ENCODE measurements at regions not wholly inside any gene's neighbourhood (a gene's known extent, or its start where the extent isn't known, plus 50 kb on each side); places are given as distances from the start of the nearest gene placed in this dataset.
"Not testable (repeated sequence)": the region's sequence is repeated elsewhere in the genome, so short reads cannot be mapped to it uniquely, and the experiment has no call there.

DNA sequence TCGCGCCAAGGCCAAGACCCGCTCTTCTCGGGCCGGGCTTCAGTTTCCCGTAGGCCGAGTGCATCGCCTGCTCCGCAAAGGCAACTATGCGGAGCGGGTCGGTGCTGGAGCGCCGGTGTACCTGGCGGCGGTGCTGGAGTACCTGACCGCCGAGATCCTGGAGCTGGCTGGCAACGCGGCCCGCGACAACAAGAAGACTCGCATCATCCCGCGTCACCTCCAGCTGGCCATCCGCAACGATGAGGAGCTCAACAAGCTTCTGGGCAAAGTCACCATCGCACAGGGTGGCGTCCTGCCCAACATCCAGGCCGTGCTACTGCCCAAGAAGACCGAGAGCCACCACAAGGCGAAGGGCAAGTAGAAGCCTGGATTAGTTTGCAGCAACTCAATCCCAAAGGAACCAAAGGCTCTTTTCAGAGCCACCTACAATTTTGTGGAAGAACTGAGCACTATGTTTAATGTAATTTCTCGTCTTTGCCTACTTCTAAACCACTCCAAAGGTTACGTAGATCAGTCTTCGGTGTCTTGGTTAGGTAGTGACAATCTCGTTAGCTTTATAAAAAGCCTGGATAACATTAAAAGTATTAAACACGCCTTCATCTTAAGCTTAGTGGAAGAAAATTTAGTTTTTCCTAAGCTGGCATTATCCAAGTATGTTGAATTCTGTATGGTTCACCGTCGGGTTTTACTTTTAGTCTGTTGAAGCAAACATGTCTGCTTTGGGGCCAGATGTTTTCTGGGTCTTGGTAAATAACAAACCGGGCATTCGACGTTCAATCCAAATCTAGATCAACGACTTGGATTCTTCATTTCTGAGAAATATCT, 103.7 kb downstream of the OR2B2 start:
- H3K9me3 Mint-ChIP-seq; H3K36me3 ChIP-seq (ENCODE audit: insufficient read depth, low read length); H3K27me3 Mint-ChIP-seq; H3K27me3 ChIP-seq (ENCODE audit: insufficient read depth, low read length, poor library complexity, severe bottlenecking); H3K9me3 ChIP-seq (ENCODE audit: low read length): not testable (repeated sequence)
- Histone ChIP-seq H3K4me1 (ENCODE audit: insufficient read depth, low read length) (peaks cover 37% of the 10 kb centered on the region), H3K4me3 (ENCODE audit: low read length) (peak overlapping the region; percentile 78), H3K27ac (ENCODE audit: low read depth, low read length) (peak overlapping the region; percentile 93)
- Mint-ChIP-seq H3K4me1 (peaks cover 40 to 54% (median 51%) of the 10 kb centered on the region in 3 donors), H3K27ac (peak overlapping the region; percentile 94 to 100 (median 99)), H3K36me3 (peaks cover 0 to 13% (median 0%) of the 10 kb centered on the region in 3 donors), H3K4me3 (peak overlapping the region; percentile 90 to 99 (median 98))
- POLR2A ChIA-PET, result interaction anchor here (0.6 to 9.9 kb wide), 28 partner anchors 10 to 1788 kb away, joined by 3 to 245 read pairs (median 6); a partner anchor contains a TSS
- peak in 1 of 5 donors; percentile 11 for DNase-seq
- CTCF ChIA-PET, result interaction anchor here (0.6 to 7.5 kb wide), 19 partner anchors 10 to 1609 kb away, joined by 3 to 119 read pairs (median 8); a partner anchor contains a TSS

- H3K27me3 Mint-ChIP-seq; H3K27me3 ChIP-seq (ENCODE audit: insufficient read depth, low read length, poor library complexity, severe bottlenecking); H3K36me3 ChIP-seq (ENCODE audit: insufficient read depth, low read length); H3K9me3 ChIP-seq (ENCODE audit: low read length); H3K9me3 Mint-ChIP-seq: not testable (repeated sequence)
- Histone ChIP-seq H3K4me1 (ENCODE audit: insufficient read depth, low read length) (peaks cover 37% of the 10 kb centered on the region), H3K4me3 (ENCODE audit: low read length) (peak overlapping the region; percentile 78), H3K27ac (ENCODE audit: low read depth, low read length) (peak overlapping the region; percentile 93)
- Mint-ChIP-seq H3K4me1 (peaks cover 40 to 54% (median 47%) of the 10 kb centered on the region in 3 donors), H3K4me3 (peak overlapping the region; percentile 90 to 99 (median 98)), H3K27ac (peak overlapping the region; percentile 94 to 100 (median 99)), H3K36me3 (peaks cover 0 to 13% (median 0%) of the 10 kb centered on the region in 3 donors)
- POLR2A ChIA-PET, result interaction anchor here (0.6 to 9.9 kb wide), 26 partner anchors 12 to 1787 kb away, joined by 3 to 245 read pairs (median 6); a partner anchor contains a TSS
- DNase-seq, result peak; percentile 46 to 87 (median 85)
- CTCF ChIA-PET, result interaction anchor here (0.6 to 7.5 kb wide), 15 partner anchors 11 to 1608 kb away, joined by 3 to 119 read pairs (median 8); a partner anchor contains a TSS
These were observed 104.6 kb downstream of the OR2B2 start for GRCh38 chr6:27807441-27808241.

DNA sequence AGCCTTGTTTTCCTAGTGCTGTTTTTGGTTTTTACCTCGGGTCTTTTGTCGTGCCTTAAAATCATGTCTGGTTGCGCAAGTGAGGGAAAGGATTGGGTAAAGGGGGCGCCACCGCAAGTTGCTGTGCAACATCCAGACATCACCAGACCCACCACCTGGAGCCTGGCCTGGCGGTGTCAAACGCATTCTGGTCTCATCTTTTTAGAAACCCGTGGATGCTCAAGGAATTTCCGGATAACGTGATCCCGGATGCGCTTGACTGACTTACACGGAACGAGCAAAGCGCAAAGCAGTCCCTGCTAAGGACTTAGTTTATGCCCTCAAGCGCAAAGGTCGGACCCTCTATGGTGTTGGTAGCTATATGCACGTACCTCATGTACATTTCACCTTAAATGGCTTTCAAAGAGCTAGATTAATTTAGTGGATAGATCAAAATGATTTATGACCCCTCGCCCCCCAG, 105.2 kb downstream of the OR2B2 start:
- ChIA-PET CTCF (interaction anchor here (0.6 to 7.5 kb wide), 13 partner anchors 10 to 673 kb away, joined by 3 to 119 read pairs (median 8); a partner anchor contains a TSS), POLR2A (interaction anchor here (0.6 to 9.9 kb wide), 20 partner anchors 11 to 1787 kb away, joined by 3 to 245 read pairs (median 8); a partner anchor contains a TSS)
- H3K9me3 Mint-ChIP-seq, result peaks cover 0 to 4% (median 0%) of the 10 kb centered on the region in 5 donors

DNA sequence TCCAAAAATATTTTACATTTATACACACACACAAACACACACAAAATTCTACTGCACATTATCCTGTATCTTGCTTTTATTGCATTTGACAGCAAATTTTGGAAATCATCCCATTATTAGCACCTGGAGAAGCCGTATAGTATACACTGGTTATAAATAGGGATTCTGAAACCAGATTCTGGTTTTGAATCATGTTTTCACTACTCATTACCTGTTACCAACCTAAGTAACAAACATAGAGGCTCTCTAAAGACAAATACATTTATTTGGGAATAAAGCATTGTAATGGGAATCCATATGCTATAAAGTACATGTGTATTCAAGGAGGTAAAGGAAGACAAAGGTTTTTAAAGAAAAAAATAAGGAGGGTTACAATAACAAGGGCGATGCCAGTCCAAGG, 106.8 kb downstream of the OR2B2 start:
- no peaks in the 10 kb centered on the region for H3K9me3 ChIP-seq (ENCODE audit: low read length)
- Mint-ChIP-seq H3K4me3 (peak overlapping the region in 1 of 7 donors; percentile 64), H3K27ac (peak overlapping the region in 1 of 8 donors; percentile 69), H3K4me1 (peaks cover 27 to 40% (median 34%) of the 10 kb centered on the region in 3 donors), H3K9me3 (peaks cover 0 to 4% (median 0%) of the 10 kb centered on the region in 5 donors), H3K27me3 (peaks cover 0 to 6% of the 10 kb centered on the region in 2 donors), H3K36me3 (peaks cover 0 to 12% (median 0%) of the 10 kb centered on the region in 3 donors)
- POLR2A ChIA-PET, result interaction anchor here (0.6 kb wide), 1 partner anchor 12 kb away, joined by 3 read pairs; no protein-coding TSS in a partner anchor
- peaks cover 25% of the 10 kb centered on the region for H3K4me1 ChIP-seq (ENCODE audit: insufficient read depth, low read length)
- H3K4me3 ChIP-seq (ENCODE audit: low read length), result no peak overlapping the region
- CTCF ChIA-PET, result interaction anchor here (7.0 to 7.5 kb wide), 2 partner anchors 8 to 90 kb away, joined by 63 to 119 read pairs; a partner anchor contains a TSS
- no peaks in the 10 kb centered on the region for H3K27me3 ChIP-seq (ENCODE audit: insufficient read depth, low read length, poor library complexity, severe bottlenecking)
- DNase-seq, result no peak
- H3K27ac ChIP-seq (ENCODE audit: low read depth, low read length), result no peak overlapping the region
- H3K36me3 ChIP-seq (ENCODE audit: insufficient read depth, low read length), result no peaks in the 10 kb centered on the region

More for the DNA sequence above, 105.2 kb downstream of the OR2B2 start:
- peaks cover 37% of the 10 kb centered on the region for H3K4me1 ChIP-seq (ENCODE audit: insufficient read depth, low read length)
- no peaks in the 10 kb centered on the region for H3K36me3 ChIP-seq (ENCODE audit: insufficient read depth, low read length)
- H3K27ac ChIP-seq (ENCODE audit: low read depth, low read length), result peak overlapping the region; percentile 93
- H3K27me3 ChIP-seq (ENCODE audit: insufficient read depth, low read length, poor library complexity, severe bottlenecking), result no peaks in the 10 kb centered on the region
- Mint-ChIP-seq H3K27ac (peak overlapping the region; percentile 94 to 100 (median 99)), H3K36me3 (peaks cover 0 to 13% (median 0%) of the 10 kb centered on the region in 3 donors), H3K4me3 (peak overlapping the region; percentile 90 to 99 (median 98)), H3K27me3 (peaks cover 0 to 6% of the 10 kb centered on the region in 2 donors), H3K4me1 (peaks cover 40 to 54% (median 47%) of the 10 kb centered on the region in 3 donors)
- DNase-seq, result peak in 4 of 5 donors; percentile 11 to 53 (median 26)
- no peaks in the 10 kb centered on the region for H3K9me3 ChIP-seq (ENCODE audit: low read length)
- H3K4me3 ChIP-seq (ENCODE audit: low read length), result peak overlapping the region; percentile 78

GRCh38 chr6:27804851-27805250, 107.3 kb downstream of the OR2B2 start:
- no peak overlapping the region for H3K27ac ChIP-seq (ENCODE audit: low read depth, low read length)
- POLR2A ChIA-PET, result no interaction called here
- H3K27ac Mint-ChIP-seq, result peak overlapping the region in 1 of 8 donors; percentile 69
- H3K4me3 ChIP-seq (ENCODE audit: low read length), result no peak overlapping the region
- H3K9me3 Mint-ChIP-seq, result peaks cover 0 to 3% (median 0%) of the 10 kb centered on the region in 5 donors
- peaks cover 0 to 4% of the 10 kb centered on the region in 2 donors for H3K27me3 Mint-ChIP-seq
- H3K4me1 ChIP-seq (ENCODE audit: insufficient read depth, low read length), result peaks cover 23% of the 10 kb centered on the region
- no peaks in the 10 kb centered on the region for H3K36me3 ChIP-seq (ENCODE audit: insufficient read depth, low read length)
- H3K9me3 ChIP-seq (ENCODE audit: low read length), result no peaks in the 10 kb centered on the region
- H3K4me1 Mint-ChIP-seq, result peaks cover 23 to 35% (median 29%) of the 10 kb centered on the region in 3 donors
- peak overlapping the region in 1 of 7 donors; percentile 64 for H3K4me3 Mint-ChIP-seq
- H3K36me3 Mint-ChIP-seq, result peaks cover 0 to 7% (median 0%) of the 10 kb centered on the region in 3 donors
- no peaks in the 10 kb centered on the region for H3K27me3 ChIP-seq (ENCODE audit: insufficient read depth, low read length, poor library complexity, severe bottlenecking)
- DNase-seq, result no peak
- CTCF ChIA-PET, result no interaction called here

DNA sequence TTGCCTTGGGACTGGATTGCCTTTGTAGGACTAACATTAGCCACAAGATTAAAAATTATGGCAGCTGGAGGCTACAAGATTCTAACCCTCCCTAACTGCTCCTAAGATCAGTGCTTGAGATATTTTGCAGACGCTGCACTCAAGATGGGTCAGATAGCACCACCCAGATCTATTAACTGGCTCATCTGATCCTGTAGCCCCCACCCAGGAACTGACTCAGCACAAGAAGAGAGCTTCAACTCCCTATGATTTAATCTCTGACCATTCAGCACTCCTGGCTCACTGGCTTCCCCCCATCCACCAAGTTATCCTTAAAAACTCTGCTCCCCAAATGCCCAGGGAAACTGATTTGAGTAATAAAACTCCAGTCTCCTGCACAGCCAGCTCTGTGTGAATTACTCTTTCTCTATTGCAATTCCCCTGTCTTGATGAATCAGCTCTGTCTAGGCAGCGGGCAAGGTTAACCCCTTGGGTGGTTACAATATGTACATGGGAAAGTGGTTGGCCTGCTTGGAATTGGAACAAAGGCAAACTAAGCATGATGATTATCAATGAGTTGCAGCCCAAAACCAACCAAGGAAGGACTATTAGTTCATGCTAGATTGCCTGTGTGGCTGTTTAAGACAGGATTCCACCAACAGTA, 111.3 kb downstream of the OR2B2 start:
- Mint-ChIP-seq H3K36me3 (no peaks in the 10 kb centered on the region), H3K27me3 (peaks cover 0 to 1% of the 10 kb centered on the region in 2 donors), H3K27ac (peak overlapping the region in 1 of 8 donors; percentile 10), H3K4me3 (peak overlapping the region in 1 of 7 donors; percentile 21), H3K4me1 (peaks cover 3% of the 10 kb centered on the region in 3 donors), H3K9me3 (no peaks in the 10 kb centered on the region)
- Histone ChIP-seq H3K4me3 (ENCODE audit: low read length) (no peak overlapping the region), H3K9me3 (ENCODE audit: low read length) (no peaks in the 10 kb centered on the region), H3K27me3 (ENCODE audit: insufficient read depth, low read length, poor library complexity, severe bottlenecking) (no peaks in the 10 kb centered on the region), H3K4me1 (ENCODE audit: insufficient read depth, low read length) (no peaks in the 10 kb centered on the region), H3K36me3 (ENCODE audit: insufficient read depth, low read length) (no peaks in the 10 kb centered on the region), H3K27ac (ENCODE audit: low read depth, low read length) (no peak overlapping the region)
- POLR2A ChIA-PET, result no interaction called here
- no peak for DNase-seq
- CTCF ChIA-PET, result interaction anchor here (3.5 to 4.4 kb wide), 2 partner anchors 28 to 94 kb away, joined by 12 to 18 read pairs; a partner anchor contains a TSS

- Histone ChIP-seq H3K27ac (ENCODE audit: low read depth, low read length) (no peak overlapping the region), H3K4me1 (ENCODE audit: insufficient read depth, low read length) (peaks cover 2% of the 10 kb centered on the region), H3K4me3 (ENCODE audit: low read length) (no peak overlapping the region), H3K36me3 (ENCODE audit: insufficient read depth, low read length) (no peaks in the 10 kb centered on the region), H3K27me3 (ENCODE audit: insufficient read depth, low read length, poor library complexity, severe bottlenecking) (no peaks in the 10 kb centered on the region), H3K9me3 (ENCODE audit: low read length) (no peaks in the 10 kb centered on the region)
- peaks cover 0 to 1% of the 10 kb centered on the region in 2 donors for H3K27me3 Mint-ChIP-seq
- H3K9me3 Mint-ChIP-seq, result no peaks in the 10 kb centered on the region
- peak overlapping the region in 2 of 8 donors; percentile 1 to 62 for H3K27ac Mint-ChIP-seq
- ChIA-PET CTCF (interaction anchor here (0.9 to 6.8 kb wide), 7 partner anchors 9 to 671 kb away, joined by 3 to 63 read pairs (median 3); a partner anchor contains a TSS), POLR2A (interaction anchor here (0.9 to 1.1 kb wide), 2 partner anchors 74 to 664 kb away, joined by 3 to 4 read pairs; no protein-coding TSS in a partner anchor)
- peak overlapping the region in 1 of 7 donors; percentile 52 for H3K4me3 Mint-ChIP-seq
- DNase-seq, result no peak
- H3K36me3 Mint-ChIP-seq, result no peaks in the 10 kb centered on the region
- H3K4me1 Mint-ChIP-seq, result peaks cover 5 to 9% (median 9%) of the 10 kb centered on the region in 3 donors
These were observed 114.2 kb downstream of the OR2B2 start for GRCh38 chr6:27797960-27798359.
